ENCODE measurements at regions not wholly inside any gene's neighbourhood (a gene's known extent, or its start where the extent isn't known, plus 50 kb on each side); places are given as distances from the start of the nearest gene placed in this dataset.

GRCh38 chr18:78558101-78558810 is 421.4 kb upstream of the SALL3 start:
- no peak for TF ChIP-seq CTCF (IDR thresholded peaks at IDR 0.05; ENCODE audit: low read depth, low read length, poor library complexity, severe bottlenecking)
- TF ChIP-seq EZH2phosphoT487 (IDR thresholded peaks at IDR 0.05; ENCODE audit: borderline replicate concordance, low read length), result no peak
